Activated effector memory CD4-positive, alpha-beta T cell treated with anti-CD3 and anti-CD28 coated beads, Interleukin-2, amount 50 U/mL, for 16 hours (primary cell): ENCODE measurements at regions not wholly inside any gene's neighbourhood (a gene's known extent, or its start where the extent isn't known, plus 50 kb on each side); places are given as distances from the start of the nearest gene placed in this dataset.

Experiments
- DNase-seq: peaks from one replicate; pipeline ENCODE4 v3.0.0-alpha.2; 2020

GRCh38 chr1:5651964-5652821 is 340.0 kb downstream of the NPHP4 start:
- DNase-seq: no peak

- no peak for DNase-seq
Measured at GRCh38 chr1:5651473-5651872, 340.8 kb downstream of the NPHP4 start.

- DNase-seq: no peak
Measured at GRCh38 chr1:5651027-5651410, 341.2 kb downstream of the NPHP4 start.

GRCh38 chr1:5650283-5651026 is 341.8 kb downstream of the NPHP4 start:
- no peak for DNase-seq

GRCh38 chr1:5649795-5650194 is 342.4 kb downstream of the NPHP4 start:
- no peak for DNase-seq

GRCh38 chr1:5649166-5649551 is 343.1 kb downstream of the NPHP4 start:
- DNase-seq: no peak

- no peak for DNase-seq
Measured at GRCh38 chr1:5648410-5649165, 343.6 kb downstream of the NPHP4 start.

- DNase-seq: no peak
Measured at GRCh38 chr1:5647234-5647633, 345.0 kb downstream of the NPHP4 start.

- DNase-seq: no peak
Measured at GRCh38 chr1:5646486-5647149, 345.6 kb downstream of the NPHP4 start.

- DNase-seq: no peak
Measured at GRCh38 chr1:5645929-5646328, 346.3 kb downstream of the NPHP4 start.

- no peak for DNase-seq
Measured at GRCh38 chr1:5645135-5645399, 347.2 kb downstream of the NPHP4 start.

GRCh38 chr1:5644281-5645134 is 347.7 kb downstream of the NPHP4 start:
- no peak for DNase-seq

GRCh38 chr1:5643360-5644107 is 348.7 kb downstream of the NPHP4 start:
- no peak for DNase-seq

- no peak for DNase-seq
Measured at GRCh38 chr1:5640845-5641244, 351.4 kb downstream of the NPHP4 start.

- no peak for DNase-seq
Measured at GRCh38 chr1:5639106-5639722, 353.0 kb downstream of the NPHP4 start.

- DNase-seq: no peak
Measured at GRCh38 chr1:5638582-5638981, 353.6 kb downstream of the NPHP4 start.

- peak; percentile 70 for DNase-seq
Measured at GRCh38 chr1:5637171-5637570, 355.1 kb downstream of the NPHP4 start.

- no peak for DNase-seq
Measured at GRCh38 chr1:5634893-5635292, 357.3 kb downstream of the NPHP4 start.

GRCh38 chr1:5632814-5633213 is 359.4 kb downstream of the NPHP4 start:
- no peak for DNase-seq

GRCh38 chr1:5632224-5632623 is 360.0 kb downstream of the NPHP4 start:
- no peak for DNase-seq

- DNase-seq: no peak
Measured at GRCh38 chr1:5628416-5628815, 363.8 kb downstream of the NPHP4 start.
